ENCODE measurements at regions not wholly inside any gene's neighbourhood (a gene's known extent, or its start where the extent isn't known, plus 50 kb on each side); places are given as distances from the start of the nearest gene placed in this dataset.
"Not testable (repeated sequence)": the region's sequence is repeated elsewhere in the genome, so short reads cannot be mapped to it uniquely, and the experiment has no call there.

- no peaks in the 10 kb centered on the region for H3K9me2 ChIP-seq (replicated peaks; ENCODE audit: insufficient read depth, low read length)
- no peaks in the 10 kb centered on the region for H3K79me2 ChIP-seq (ENCODE audit: low read length)
- H3K27me3 ChIP-seq (ENCODE audit: low read length): no peaks in the 10 kb centered on the region; the same call in 1 of the 2 replicates
- no peaks in the 10 kb centered on the region for H3K36me3 ChIP-seq (ENCODE audit: insufficient read depth, low read length)
- H3K4me1 ChIP-seq (ENCODE audit: low read length): no peaks in the 10 kb centered on the region
- H3K9ac ChIP-seq (ENCODE audit: low read length): no peak overlapping the region
- H3K4me3 ChIP-seq (ENCODE audit: low read length): no peak overlapping the region
- DNase-seq: no peak
- H3K9me3 ChIP-seq (ENCODE audit: low read length): peaks cover 7% of the 10 kb centered on the region; the same call in 1 of the 2 replicates
- H4K20me1 ChIP-seq (ENCODE audit: insufficient read depth, low read depth, low read length): no peaks in the 10 kb centered on the region
- H3K4me2 ChIP-seq (ENCODE audit: low read depth, low read length, poor library complexity, severe bottlenecking): no peak overlapping the region
- H3K27ac ChIP-seq (ENCODE audit: low read length): no peak overlapping the region
- H2AFZ ChIP-seq (ENCODE audit: low read length): no peak overlapping the region
Measured at GRCh38 chr14:83883732-83884131, 1646.2 kb upstream of the FLRT2 start.

- Histone ChIP-seq H3K79me2 (ENCODE audit: low read length) (no peaks in the 10 kb centered on the region), H3K27ac (ENCODE audit: low read length) (no peak overlapping the region), H3K36me3 (ENCODE audit: insufficient read depth, low read length) (no peaks in the 10 kb centered on the region), H3K27me3 (ENCODE audit: low read length) (no peaks in the 10 kb centered on the region), H2AFZ (ENCODE audit: low read length) (no peak overlapping the region), H3K9me2 (replicated peaks; ENCODE audit: insufficient read depth, low read length) (no peaks in the 10 kb centered on the region), H3K4me1 (ENCODE audit: low read length) (no peaks in the 10 kb centered on the region), H3K9ac (ENCODE audit: low read length) (no peak overlapping the region), H3K4me3 (ENCODE audit: low read length) (no peak overlapping the region), H4K20me1 (ENCODE audit: insufficient read depth, low read depth, low read length) (no peaks in the 10 kb centered on the region), H3K9me3 (ENCODE audit: low read length) (peaks cover 5% of the 10 kb centered on the region; the same call in 1 of the 2 replicates), H3K4me2 (ENCODE audit: low read depth, low read length, poor library complexity, severe bottlenecking) (no peak overlapping the region)
- no peak for DNase-seq
Measured at GRCh38 chr14:83885837-83886293, 1644.1 kb upstream of the FLRT2 start.

GRCh38 chr14:83887866-83888265, 1642.1 kb upstream of the FLRT2 start:
- Histone ChIP-seq H3K9me3 (ENCODE audit: low read length) (peaks cover 3% of the 10 kb centered on the region; the same call in 1 of the 2 replicates), H2AFZ (ENCODE audit: low read length) (no peak overlapping the region), H3K9me2 (replicated peaks; ENCODE audit: insufficient read depth, low read length) (no peaks in the 10 kb centered on the region), H3K36me3 (ENCODE audit: insufficient read depth, low read length) (no peaks in the 10 kb centered on the region), H3K27ac (ENCODE audit: low read length) (no peak overlapping the region), H3K4me1 (ENCODE audit: low read length) (no peaks in the 10 kb centered on the region), H3K79me2 (ENCODE audit: low read length) (no peaks in the 10 kb centered on the region), H3K4me2 (ENCODE audit: low read depth, low read length, poor library complexity, severe bottlenecking) (no peak overlapping the region), H4K20me1 (ENCODE audit: insufficient read depth, low read depth, low read length) (no peaks in the 10 kb centered on the region), H3K9ac (ENCODE audit: low read length) (no peak overlapping the region), H3K4me3 (ENCODE audit: low read length) (no peak overlapping the region), H3K27me3 (ENCODE audit: low read length) (no peaks in the 10 kb centered on the region)
- DNase-seq: no peak

DNA sequence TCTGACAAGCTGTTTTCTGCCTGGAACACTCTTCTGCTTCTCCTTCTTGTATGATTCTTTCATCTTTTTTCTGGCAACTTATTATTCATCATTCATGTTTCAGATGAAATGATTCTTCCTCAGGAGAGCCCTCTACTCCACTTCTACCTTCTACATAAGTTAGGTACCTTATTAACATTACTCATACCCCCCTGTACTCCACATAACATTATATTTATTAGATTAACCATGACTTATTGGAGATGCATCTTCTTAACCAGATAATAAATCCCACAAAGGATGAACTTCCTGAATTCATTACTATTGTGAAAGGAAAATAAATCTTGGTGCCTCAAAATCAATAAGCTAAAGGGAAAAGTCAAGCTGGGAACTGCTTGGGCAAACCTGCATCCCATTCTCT, 1636.5 kb upstream of the FLRT2 start:
- no peaks in the 10 kb centered on the region for H3K36me3 ChIP-seq (ENCODE audit: insufficient read depth, low read length)
- no peak overlapping the region for H3K27ac ChIP-seq (ENCODE audit: low read length)
- no peaks in the 10 kb centered on the region for H3K9me2 ChIP-seq (replicated peaks; ENCODE audit: insufficient read depth, low read length)
- H3K4me2 ChIP-seq (ENCODE audit: low read depth, low read length, poor library complexity, severe bottlenecking): no peak overlapping the region
- H3K4me3 ChIP-seq (ENCODE audit: low read length): no peak overlapping the region
- no peak for DNase-seq
- no peaks in the 10 kb centered on the region for H3K27me3 ChIP-seq (ENCODE audit: low read length)
- no peak overlapping the region for H3K9ac ChIP-seq (ENCODE audit: low read length)
- no peaks in the 10 kb centered on the region for H4K20me1 ChIP-seq (ENCODE audit: insufficient read depth, low read depth, low read length)
- H3K4me1 ChIP-seq (ENCODE audit: low read length): no peaks in the 10 kb centered on the region
- H2AFZ ChIP-seq (ENCODE audit: low read length): no peak overlapping the region
- no peaks in the 10 kb centered on the region for H3K79me2 ChIP-seq (ENCODE audit: low read length)
- H3K9me3 ChIP-seq (ENCODE audit: low read length): 0 out of 2 replicates have a peak, but pooled peaks cover 3% of the 10 kb centered on the region

DNA sequence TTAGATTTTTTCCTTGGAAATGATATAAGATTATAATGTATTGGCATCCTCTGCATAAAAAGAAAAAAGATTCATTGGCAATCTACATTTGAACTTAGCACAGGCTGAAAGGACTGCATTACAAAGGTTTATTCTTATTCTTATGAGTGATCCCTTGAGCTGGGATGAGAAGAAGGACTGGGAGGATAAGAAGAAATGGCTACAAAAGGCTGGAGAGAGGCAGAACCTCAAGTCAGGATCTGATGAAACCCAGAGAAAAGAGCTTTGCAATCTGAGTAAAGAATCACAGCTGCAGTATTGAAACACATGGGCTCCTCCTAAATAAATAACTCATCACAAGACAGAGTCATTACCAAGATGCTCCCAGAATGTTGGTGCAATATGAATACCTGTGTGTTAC, 1635.4 kb upstream of the FLRT2 start:
- Histone ChIP-seq H3K36me3 (ENCODE audit: insufficient read depth, low read length) (no peaks in the 10 kb centered on the region), H3K9ac (ENCODE audit: low read length) (no peak overlapping the region), H3K27me3 (ENCODE audit: low read length) (no peaks in the 10 kb centered on the region), H3K27ac (ENCODE audit: low read length) (no peak overlapping the region), H4K20me1 (ENCODE audit: insufficient read depth, low read depth, low read length) (no peaks in the 10 kb centered on the region), H3K4me1 (ENCODE audit: low read length) (no peaks in the 10 kb centered on the region), H3K9me2 (replicated peaks; ENCODE audit: insufficient read depth, low read length) (no peaks in the 10 kb centered on the region), H3K9me3 (ENCODE audit: low read length) (0 out of 2 replicates have a peak, but pooled peaks cover 3% of the 10 kb centered on the region), H3K4me3 (ENCODE audit: low read length) (no peak overlapping the region), H3K4me2 (ENCODE audit: low read depth, low read length, poor library complexity, severe bottlenecking) (no peak overlapping the region), H2AFZ (ENCODE audit: low read length) (no peak overlapping the region), H3K79me2 (ENCODE audit: low read length) (no peaks in the 10 kb centered on the region)
- no peak for DNase-seq

GRCh38 chr14:83898558-83898957, 1631.4 kb upstream of the FLRT2 start:
- not testable (repeated sequence) for H3K4me2 ChIP-seq (ENCODE audit: low read depth, low read length, poor library complexity, severe bottlenecking); H3K79me2 ChIP-seq (ENCODE audit: low read length); H3K4me3 ChIP-seq (ENCODE audit: low read length); H4K20me1 ChIP-seq (ENCODE audit: insufficient read depth, low read depth, low read length); H3K27ac ChIP-seq (ENCODE audit: low read length); H3K4me1 ChIP-seq (ENCODE audit: low read length); H3K9ac ChIP-seq (ENCODE audit: low read length); DNase-seq; H3K36me3 ChIP-seq (ENCODE audit: insufficient read depth, low read length); H3K9me2 ChIP-seq (replicated peaks; ENCODE audit: insufficient read depth, low read length); H3K9me3 ChIP-seq (ENCODE audit: low read length); H3K27me3 ChIP-seq (ENCODE audit: low read length); H2AFZ ChIP-seq (ENCODE audit: low read length)

- no peak for DNase-seq
- Histone ChIP-seq H3K27ac (ENCODE audit: low read length) (no peak overlapping the region), H3K4me3 (ENCODE audit: low read length) (no peak overlapping the region), H3K79me2 (ENCODE audit: low read length) (no peaks in the 10 kb centered on the region), H3K4me1 (ENCODE audit: low read length) (no peaks in the 10 kb centered on the region), H3K9me3 (ENCODE audit: low read length) (0 out of 2 replicates have a peak, but pooled peaks cover 3% of the 10 kb centered on the region), H3K36me3 (ENCODE audit: insufficient read depth, low read length) (no peaks in the 10 kb centered on the region), H3K9me2 (replicated peaks; ENCODE audit: insufficient read depth, low read length) (no peaks in the 10 kb centered on the region), H4K20me1 (ENCODE audit: insufficient read depth, low read depth, low read length) (no peaks in the 10 kb centered on the region), H3K4me2 (ENCODE audit: low read depth, low read length, poor library complexity, severe bottlenecking) (no peak overlapping the region), H2AFZ (ENCODE audit: low read length) (no peak overlapping the region), H3K27me3 (ENCODE audit: low read length) (no peaks in the 10 kb centered on the region), H3K9ac (ENCODE audit: low read length) (no peak overlapping the region)
Measured at GRCh38 chr14:83899706-83900105, 1630.2 kb upstream of the FLRT2 start.

DNA sequence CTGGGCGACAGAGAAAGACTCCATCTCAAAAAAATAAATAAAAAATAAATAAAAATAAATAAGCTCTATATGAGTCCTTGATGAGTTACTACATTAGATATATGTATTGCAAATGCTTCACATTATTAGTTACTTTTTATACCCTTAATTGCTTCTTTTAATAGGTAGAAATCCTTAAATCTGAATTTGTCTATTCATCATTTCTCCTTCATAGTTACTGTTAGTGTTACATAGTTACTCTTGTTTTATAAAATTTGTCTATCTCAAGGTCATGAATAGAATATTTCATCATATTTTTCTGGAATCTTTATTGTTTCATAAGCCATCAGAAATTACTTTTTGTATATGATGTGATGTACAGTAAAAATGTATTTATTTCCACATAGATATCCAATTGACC, 1624.8 kb upstream of the FLRT2 start:
- no peak for DNase-seq
- Histone ChIP-seq H2AFZ (ENCODE audit: low read length) (no peak overlapping the region), H3K9me3 (ENCODE audit: low read length) (no peaks in the 10 kb centered on the region; the same call in 1 of the 2 replicates), H4K20me1 (ENCODE audit: insufficient read depth, low read depth, low read length) (no peaks in the 10 kb centered on the region), H3K27ac (ENCODE audit: low read length) (no peak overlapping the region), H3K4me2 (ENCODE audit: low read depth, low read length, poor library complexity, severe bottlenecking) (no peak overlapping the region), H3K9me2 (replicated peaks; ENCODE audit: insufficient read depth, low read length) (no peaks in the 10 kb centered on the region), H3K36me3 (ENCODE audit: insufficient read depth, low read length) (no peaks in the 10 kb centered on the region), H3K4me3 (ENCODE audit: low read length) (no peak overlapping the region), H3K27me3 (ENCODE audit: low read length) (no peaks in the 10 kb centered on the region), H3K79me2 (ENCODE audit: low read length) (no peaks in the 10 kb centered on the region), H3K4me1 (ENCODE audit: low read length) (no peaks in the 10 kb centered on the region), H3K9ac (ENCODE audit: low read length) (no peak overlapping the region)

GRCh38 chr14:83908419-83908818, 1621.5 kb upstream of the FLRT2 start:
- H3K27me3 ChIP-seq (ENCODE audit: low read length): no peaks in the 10 kb centered on the region
- no peaks in the 10 kb centered on the region for H3K4me1 ChIP-seq (ENCODE audit: low read length)
- H3K27ac ChIP-seq (ENCODE audit: low read length): no peak overlapping the region
- H3K9me2 ChIP-seq (replicated peaks; ENCODE audit: insufficient read depth, low read length): no peaks in the 10 kb centered on the region
- no peak for DNase-seq
- no peak overlapping the region for H3K4me2 ChIP-seq (ENCODE audit: low read depth, low read length, poor library complexity, severe bottlenecking)
- no peak overlapping the region for H3K4me3 ChIP-seq (ENCODE audit: low read length)
- H2AFZ ChIP-seq (ENCODE audit: low read length): no peak overlapping the region
- no peaks in the 10 kb centered on the region for H3K36me3 ChIP-seq (ENCODE audit: insufficient read depth, low read length)
- no peaks in the 10 kb centered on the region for H4K20me1 ChIP-seq (ENCODE audit: insufficient read depth, low read depth, low read length)
- H3K79me2 ChIP-seq (ENCODE audit: low read length): no peaks in the 10 kb centered on the region
- no peaks in the 10 kb centered on the region; the same call in 1 of the 2 replicates for H3K9me3 ChIP-seq (ENCODE audit: low read length)
- H3K9ac ChIP-seq (ENCODE audit: low read length): no peak overlapping the region
